ENCODE measurements at regions not wholly inside any gene's neighbourhood (a gene's known extent, or its start where the extent isn't known, plus 50 kb on each side); places are given as distances from the start of the nearest gene placed in this dataset.

DNA sequence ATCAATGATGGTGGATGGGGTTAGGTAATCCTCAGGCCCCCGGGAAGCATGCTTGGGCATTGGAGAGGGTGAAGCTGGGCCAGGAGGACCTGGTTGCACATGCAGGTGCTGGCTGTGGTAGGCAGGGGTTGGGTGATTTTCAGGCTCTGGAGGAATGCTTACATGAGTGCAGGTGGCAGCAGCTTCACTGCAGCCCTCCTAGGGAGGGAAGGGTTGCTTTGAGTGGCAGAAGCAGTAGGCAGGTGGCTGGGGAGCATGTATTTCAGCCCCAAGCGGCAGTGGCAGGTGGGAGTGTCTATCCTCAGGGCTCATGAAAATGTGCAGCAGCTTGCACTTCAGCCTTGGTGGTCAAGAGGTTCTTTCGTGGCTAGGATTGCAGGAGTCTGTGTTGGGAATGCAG, 230.0 kb upstream of the CTNNB1 start:
- Histone ChIP-seq H3K4me3 (ENCODE audit: low read depth in 2 of 2, low read length in 2 of 2) (no peak overlapping the region), H3K36me3 (ENCODE audit: control insufficient read depth, insufficient read depth, low read length) (no peaks in the 10 kb centered on the region), H3K27me3 (ENCODE audit: control insufficient read depth, insufficient read depth, low read length) (no peaks in the 10 kb centered on the region), H3K27ac (ENCODE audit: low read length) (no peak overlapping the region), H3K9me3 (ENCODE audit: control insufficient read depth, insufficient read depth, low read depth, low read length) (no peaks in the 10 kb centered on the region), H3K4me1 (ENCODE audit: control insufficient read depth, insufficient read depth, low read length) (no peaks in the 10 kb centered on the region)
- ChIA-PET POLR2A (no interaction called here), CTCF (no interaction called here)
- in situ Hi-C loops (cut with HindIII; ENCODE audit: low pct_unique_long_range_greater_than_20kb, low sequenced_read_pairs), result no loop called here
- intact Hi-C loops (cut with micrococcal nuclease; ENCODE audit: unreplicated experiment), result no loop called here
- no TSS peak for BruUV-seq (replicated peaks)
- no peak for DNase-seq (ENCODE audit: low read depth, low spot score)
- TF ChIP-seq TCF7L2 (IDR thresholded peaks at IDR 0.05; ENCODE audit: low read depth, low read length), result no peak
- no peak for TF ChIP-seq POLR2AphosphoS5 (IDR thresholded peaks at IDR 0.05; ENCODE audit: low read depth, low read length)
- TF ChIP-seq, protein P1, sequence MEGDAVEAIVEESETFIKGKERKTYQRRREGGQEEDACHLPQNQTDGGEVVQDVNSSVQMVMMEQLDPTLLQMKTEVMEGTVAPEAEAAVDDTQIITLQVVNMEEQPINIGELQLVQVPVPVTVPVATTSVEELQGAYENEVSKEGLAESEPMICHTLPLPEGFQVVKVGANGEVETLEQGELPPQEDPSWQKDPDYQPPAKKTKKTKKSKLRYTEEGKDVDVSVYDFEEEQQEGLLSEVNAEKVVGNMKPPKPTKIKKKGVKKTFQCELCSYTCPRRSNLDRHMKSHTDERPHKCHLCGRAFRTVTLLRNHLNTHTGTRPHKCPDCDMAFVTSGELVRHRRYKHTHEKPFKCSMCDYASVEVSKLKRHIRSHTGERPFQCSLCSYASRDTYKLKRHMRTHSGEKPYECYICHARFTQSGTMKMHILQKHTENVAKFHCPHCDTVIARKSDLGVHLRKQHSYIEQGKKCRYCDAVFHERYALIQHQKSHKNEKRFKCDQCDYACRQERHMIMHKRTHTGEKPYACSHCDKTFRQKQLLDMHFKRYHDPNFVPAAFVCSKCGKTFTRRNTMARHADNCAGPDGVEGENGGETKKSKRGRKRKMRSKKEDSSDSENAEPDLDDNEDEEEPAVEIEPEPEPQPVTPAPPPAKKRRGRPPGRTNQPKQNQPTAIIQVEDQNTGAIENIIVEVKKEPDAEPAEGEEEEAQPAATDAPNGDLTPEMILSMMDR (IDR thresholded peaks at IDR 0.05), result no peak
- TF ChIP-seq, protein P2, sequence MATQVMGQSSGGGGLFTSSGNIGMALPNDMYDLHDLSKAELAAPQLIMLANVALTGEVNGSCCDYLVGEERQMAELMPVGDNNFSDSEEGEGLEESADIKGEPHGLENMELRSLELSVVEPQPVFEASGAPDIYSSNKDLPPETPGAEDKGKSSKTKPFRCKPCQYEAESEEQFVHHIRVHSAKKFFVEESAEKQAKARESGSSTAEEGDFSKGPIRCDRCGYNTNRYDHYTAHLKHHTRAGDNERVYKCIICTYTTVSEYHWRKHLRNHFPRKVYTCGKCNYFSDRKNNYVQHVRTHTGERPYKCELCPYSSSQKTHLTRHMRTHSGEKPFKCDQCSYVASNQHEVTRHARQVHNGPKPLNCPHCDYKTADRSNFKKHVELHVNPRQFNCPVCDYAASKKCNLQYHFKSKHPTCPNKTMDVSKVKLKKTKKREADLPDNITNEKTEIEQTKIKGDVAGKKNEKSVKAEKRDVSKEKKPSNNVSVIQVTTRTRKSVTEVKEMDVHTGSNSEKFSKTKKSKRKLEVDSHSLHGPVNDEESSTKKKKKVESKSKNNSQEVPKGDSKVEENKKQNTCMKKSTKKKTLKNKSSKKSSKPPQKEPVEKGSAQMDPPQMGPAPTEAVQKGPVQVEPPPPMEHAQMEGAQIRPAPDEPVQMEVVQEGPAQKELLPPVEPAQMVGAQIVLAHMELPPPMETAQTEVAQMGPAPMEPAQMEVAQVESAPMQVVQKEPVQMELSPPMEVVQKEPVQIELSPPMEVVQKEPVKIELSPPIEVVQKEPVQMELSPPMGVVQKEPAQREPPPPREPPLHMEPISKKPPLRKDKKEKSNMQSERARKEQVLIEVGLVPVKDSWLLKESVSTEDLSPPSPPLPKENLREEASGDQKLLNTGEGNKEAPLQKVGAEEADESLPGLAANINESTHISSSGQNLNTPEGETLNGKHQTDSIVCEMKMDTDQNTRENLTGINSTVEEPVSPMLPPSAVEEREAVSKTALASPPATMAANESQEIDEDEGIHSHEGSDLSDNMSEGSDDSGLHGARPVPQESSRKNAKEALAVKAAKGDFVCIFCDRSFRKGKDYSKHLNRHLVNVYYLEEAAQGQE (IDR thresholded peaks at IDR 0.05; ENCODE audit: insufficient read depth in 1 of 2, low read depth in 2 of 2, low read length in 1 of 2), result no peak
- TF ChIP-seq SIN3A (IDR thresholded peaks at IDR 0.05; ENCODE audit: borderline replicate concordance, insufficient read depth, low read depth, low read length), result no peak
- no peak for ATAC-seq

DNA sequence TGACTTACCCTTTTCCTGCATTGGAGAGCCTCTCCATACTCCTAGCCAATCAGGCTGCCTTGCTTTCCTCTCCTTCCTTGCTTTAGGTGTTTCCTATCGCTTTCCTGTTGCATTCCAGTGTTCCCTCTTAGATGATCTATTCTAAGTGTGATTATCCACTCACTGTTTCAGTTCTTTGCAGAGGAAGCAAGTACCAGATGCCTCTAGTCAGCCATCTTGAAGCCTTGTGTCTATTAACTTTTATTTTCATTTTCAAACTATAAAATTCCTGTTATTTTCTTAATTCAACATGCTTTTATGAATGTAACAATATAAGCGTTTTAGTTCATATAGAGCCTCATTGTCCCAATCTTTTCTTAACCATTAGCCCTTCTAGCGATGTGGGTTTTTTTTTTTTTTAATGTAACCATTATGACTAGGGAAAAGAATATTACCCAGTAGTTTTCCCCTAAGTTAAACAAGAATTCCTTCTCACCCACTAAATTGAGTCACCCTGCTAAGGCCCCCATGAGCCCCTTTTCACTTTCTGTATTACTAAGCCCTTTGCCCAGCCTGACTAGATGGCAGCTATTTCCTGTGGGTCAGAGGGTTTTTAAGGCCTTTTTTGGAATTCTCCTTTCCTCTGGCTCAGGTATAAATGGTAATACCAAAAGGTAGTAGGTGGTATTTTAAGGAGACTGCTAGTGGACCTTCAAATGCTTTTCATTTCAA, 229.4 kb upstream of the CTNNB1 start:
- DNase-seq (ENCODE audit: low read depth, low spot score) (no peak), ATAC-seq (no peak)
- no peak overlapping the region for H3K4me3 ChIP-seq (ENCODE audit: low read depth in 2 of 2, low read length in 2 of 2)
- no peaks in the 10 kb centered on the region for H3K9me3 ChIP-seq (ENCODE audit: control insufficient read depth, insufficient read depth, low read depth, low read length)
- in situ Hi-C loops (cut with HindIII; ENCODE audit: low pct_unique_long_range_greater_than_20kb, low sequenced_read_pairs), result no loop called here
- no peak overlapping the region for H3K27ac ChIP-seq (ENCODE audit: low read length)
- no peaks in the 10 kb centered on the region for H3K36me3 ChIP-seq (ENCODE audit: control insufficient read depth, insufficient read depth, low read length)
- POLR2A ChIA-PET, result no interaction called here
- no peaks in the 10 kb centered on the region for H3K27me3 ChIP-seq (ENCODE audit: control insufficient read depth, insufficient read depth, low read length)
- intact Hi-C loops (cut with micrococcal nuclease; ENCODE audit: unreplicated experiment), result no loop called here
- H3K4me1 ChIP-seq (ENCODE audit: control insufficient read depth, insufficient read depth, low read length), result no peaks in the 10 kb centered on the region
- TF ChIP-seq, protein P1 (IDR thresholded peaks at IDR 0.05), result no peak
- TF ChIP-seq SIN3A (IDR thresholded peaks at IDR 0.05; ENCODE audit: borderline replicate concordance, insufficient read depth, low read depth, low read length) (no peak), POLR2AphosphoS5 (IDR thresholded peaks at IDR 0.05; ENCODE audit: low read depth, low read length) (no peak), TCF7L2 (IDR thresholded peaks at IDR 0.05; ENCODE audit: low read depth, low read length) (no peak)
- TF ChIP-seq, protein P2 (IDR thresholded peaks at IDR 0.05; ENCODE audit: insufficient read depth in 1 of 2, low read depth in 2 of 2, low read length in 1 of 2), result no peak
- BruUV-seq (replicated peaks), result no TSS peak
- CTCF ChIA-PET, result no interaction called here
